Activated naive CD4-positive, alpha-beta T cell treated with anti-CD3 and anti-CD28 coated beads, Interleukin-2, amount 50 U/mL, for 24 hours (primary cell): ENCODE measurements at regions not wholly inside any gene's neighbourhood (a gene's known extent, or its start where the extent isn't known, plus 50 kb on each side); places are given as distances from the start of the nearest gene placed in this dataset.

Experiments
- H3K27ac Mint-ChIP-seq: one replicate; pipeline ENCODE4 v1.8.0; 2021; ENCODE audit warnings: mild to moderate bottlenecking, mixed read lengths
- H3K27me3 Mint-ChIP-seq: one replicate; pipeline ENCODE4 v1.8.0; 2021; ENCODE audit warnings: mixed read lengths
- H3K36me3 Mint-ChIP-seq: one replicate; pipeline ENCODE4 v1.8.0; 2021; ENCODE audit warnings: mixed read lengths
- H3K4me1 Mint-ChIP-seq: one replicate; pipeline ENCODE4 v1.8.0; 2021; ENCODE audit warnings: mixed read lengths
- H3K4me3 Mint-ChIP-seq: one replicate; pipeline ENCODE4 v1.8.0; 2021; ENCODE audit warnings: mild to moderate bottlenecking, mixed read lengths
- H3K9me3 Mint-ChIP-seq: one replicate; pipeline ENCODE4 v1.8.0; 2021; ENCODE audit warnings: mixed read lengths

GRCh38 chr7:132683896-132684690 is 107.8 kb upstream of the PLXNA4 start:
- Mint-ChIP-seq H3K27ac (no peak overlapping the region), H3K4me3 (no peak overlapping the region), H3K36me3 (no peaks in the 10 kb centered on the region), H3K27me3 (peaks cover 2% of the 10 kb centered on the region), H3K9me3 (no peaks in the 10 kb centered on the region), H3K4me1 (no peaks in the 10 kb centered on the region)

- peaks cover 2% of the 10 kb centered on the region for H3K27me3 Mint-ChIP-seq
Measured at GRCh38 chr7:132681951-132682350, 105.7 kb upstream of the PLXNA4 start.

GRCh38 chr7:132680590-132680989 is 104.3 kb upstream of the PLXNA4 start:
- H3K27me3 Mint-ChIP-seq = no peaks in the 10 kb centered on the region
- H3K9me3 Mint-ChIP-seq = no peaks in the 10 kb centered on the region
- no peaks in the 10 kb centered on the region for H3K36me3 Mint-ChIP-seq
- no peak overlapping the region for H3K4me3 Mint-ChIP-seq
- H3K4me1 Mint-ChIP-seq = no peaks in the 10 kb centered on the region
- H3K27ac Mint-ChIP-seq = no peak overlapping the region

More at GRCh38 chr7:132681951-132682350, 105.7 kb upstream of the PLXNA4 start:
- Mint-ChIP-seq H3K27ac (no peak overlapping the region), H3K4me1 (no peaks in the 10 kb centered on the region), H3K36me3 (no peaks in the 10 kb centered on the region), H3K9me3 (no peaks in the 10 kb centered on the region), H3K4me3 (no peak overlapping the region)

- no peaks in the 10 kb centered on the region for H3K36me3 Mint-ChIP-seq
- H3K9me3 Mint-ChIP-seq = no peaks in the 10 kb centered on the region
- H3K27me3 Mint-ChIP-seq = no peaks in the 10 kb centered on the region
- H3K4me1 Mint-ChIP-seq = no peaks in the 10 kb centered on the region
- no peak overlapping the region for H3K27ac Mint-ChIP-seq
- H3K4me3 Mint-ChIP-seq = no peak overlapping the region
Measured at GRCh38 chr7:132678656-132679055, 102.4 kb upstream of the PLXNA4 start.

GRCh38 chr7:132677918-132678317 is 101.6 kb upstream of the PLXNA4 start:
- H3K9me3 Mint-ChIP-seq = no peaks in the 10 kb centered on the region
- no peaks in the 10 kb centered on the region for H3K27me3 Mint-ChIP-seq
- no peak overlapping the region for H3K4me3 Mint-ChIP-seq
- no peak overlapping the region for H3K27ac Mint-ChIP-seq
- H3K4me1 Mint-ChIP-seq = no peaks in the 10 kb centered on the region
- H3K36me3 Mint-ChIP-seq = no peaks in the 10 kb centered on the region

GRCh38 chr7:132672200-132672990 is 96.1 kb upstream of the PLXNA4 start:
- H3K27ac Mint-ChIP-seq = no peak overlapping the region
- H3K4me1 Mint-ChIP-seq = no peaks in the 10 kb centered on the region
- H3K4me3 Mint-ChIP-seq = no peak overlapping the region
- no peaks in the 10 kb centered on the region for H3K9me3 Mint-ChIP-seq
- no peaks in the 10 kb centered on the region for H3K36me3 Mint-ChIP-seq
- no peaks in the 10 kb centered on the region for H3K27me3 Mint-ChIP-seq

GRCh38 chr7:132666774-132667172 is 90.5 kb upstream of the PLXNA4 start:
- Mint-ChIP-seq H3K4me1 (peaks cover 11% of the 10 kb centered on the region), H3K4me3 (peak overlapping the region; percentile 62), H3K36me3 (no peaks in the 10 kb centered on the region), H3K9me3 (no peaks in the 10 kb centered on the region), H3K27ac (no peak overlapping the region), H3K27me3 (no peaks in the 10 kb centered on the region)

GRCh38 chr7:132666071-132666773 is 90.0 kb upstream of the PLXNA4 start:
- H3K9me3 Mint-ChIP-seq = no peaks in the 10 kb centered on the region
- H3K36me3 Mint-ChIP-seq = no peaks in the 10 kb centered on the region
- no peak overlapping the region for H3K27ac Mint-ChIP-seq
- peak overlapping the region; percentile 62 for H3K4me3 Mint-ChIP-seq
- H3K27me3 Mint-ChIP-seq = no peaks in the 10 kb centered on the region
- H3K4me1 Mint-ChIP-seq = peaks cover 11% of the 10 kb centered on the region

GRCh38 chr7:132656846-132657776 is 80.8 kb upstream of the PLXNA4 start:
- H3K27ac Mint-ChIP-seq = no peak overlapping the region
- H3K27me3 Mint-ChIP-seq = no peaks in the 10 kb centered on the region
- peaks cover 41% of the 10 kb centered on the region for H3K4me1 Mint-ChIP-seq
- no peaks in the 10 kb centered on the region for H3K36me3 Mint-ChIP-seq
- no peak overlapping the region for H3K4me3 Mint-ChIP-seq
- H3K9me3 Mint-ChIP-seq = no peaks in the 10 kb centered on the region

- H3K4me1 Mint-ChIP-seq = peaks cover 41% of the 10 kb centered on the region
- H3K36me3 Mint-ChIP-seq = no peaks in the 10 kb centered on the region
- H3K4me3 Mint-ChIP-seq = no peak overlapping the region
- H3K27ac Mint-ChIP-seq = peak overlapping the region; percentile 67
- H3K27me3 Mint-ChIP-seq = no peaks in the 10 kb centered on the region
- no peaks in the 10 kb centered on the region for H3K9me3 Mint-ChIP-seq
Measured at GRCh38 chr7:132656341-132656740, 80.1 kb upstream of the PLXNA4 start.

GRCh38 chr7:132655131-132655727 is 79.0 kb upstream of the PLXNA4 start:
- Mint-ChIP-seq H3K27me3 (no peaks in the 10 kb centered on the region), H3K4me3 (peak overlapping the region; percentile 86), H3K27ac (peak overlapping the region; percentile 93), H3K36me3 (no peaks in the 10 kb centered on the region), H3K4me1 (peaks cover 40% of the 10 kb centered on the region), H3K9me3 (no peaks in the 10 kb centered on the region)

GRCh38 chr7:132654150-132654549 is 77.9 kb upstream of the PLXNA4 start:
- Mint-ChIP-seq H3K4me1 (peaks cover 35% of the 10 kb centered on the region), H3K27me3 (no peaks in the 10 kb centered on the region), H3K36me3 (no peaks in the 10 kb centered on the region), H3K27ac (no peak overlapping the region), H3K4me3 (peak overlapping the region; percentile 56), H3K9me3 (no peaks in the 10 kb centered on the region)

- Mint-ChIP-seq H3K4me1 (peaks cover 34% of the 10 kb centered on the region), H3K4me3 (no peak overlapping the region), H3K9me3 (no peaks in the 10 kb centered on the region), H3K36me3 (no peaks in the 10 kb centered on the region), H3K27ac (no peak overlapping the region), H3K27me3 (no peaks in the 10 kb centered on the region)
Measured at GRCh38 chr7:132653366-132653930, 77.2 kb upstream of the PLXNA4 start.

- Mint-ChIP-seq H3K9me3 (no peaks in the 10 kb centered on the region), H3K4me1 (peaks cover 31% of the 10 kb centered on the region), H3K4me3 (no peak overlapping the region), H3K27ac (no peak overlapping the region), H3K27me3 (no peaks in the 10 kb centered on the region), H3K36me3 (no peaks in the 10 kb centered on the region)
Measured at GRCh38 chr7:132652507-132652906, 76.2 kb upstream of the PLXNA4 start.
